RPMI7951 (cell line): ENCODE measurements at regions not wholly inside any gene's neighbourhood (a gene's known extent, or its start where the extent isn't known, plus 50 kb on each side); places are given as distances from the start of the nearest gene placed in this dataset.
"Not testable (repeated sequence)": the region's sequence is repeated elsewhere in the genome, so short reads cannot be mapped to it uniquely, and the experiment has no call there.

Experiments used
- DNase-seq: peaks from one replicate; pipeline ENCODE4 v3.0.0-alpha.2; 2012; ENCODE audit warnings: low read depth

GRCh38 chr10:125455431-125455830 lies 227.5 kb downstream of the TEX36 start:
- no peak for DNase-seq

DNA sequence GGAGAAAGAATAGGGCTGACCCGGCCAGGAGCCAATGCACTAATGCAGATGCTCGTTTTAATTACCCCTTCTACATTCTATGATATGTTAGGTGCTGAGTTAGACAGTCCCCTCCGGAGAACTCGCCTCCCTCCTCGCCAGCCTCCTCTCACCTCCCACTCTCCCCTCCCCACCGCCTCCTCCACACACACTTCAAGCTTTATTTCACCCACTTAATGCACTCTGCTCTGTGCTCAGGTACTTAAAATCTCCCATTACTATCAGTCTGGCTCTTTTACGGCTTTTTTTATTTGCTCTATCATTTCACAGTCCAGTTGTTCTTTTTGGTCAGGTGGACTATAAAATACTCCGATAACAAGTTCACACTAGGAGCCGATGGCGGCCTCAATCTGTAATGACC lies 231.6 kb downstream of the TEX36 start:
- no peak for DNase-seq

GRCh38 chr10:125450218-125450617 lies 232.7 kb downstream of the TEX36 start:
- DNase-seq: no peak

GRCh38 chr10:125449571-125449970 lies 233.4 kb downstream of the TEX36 start:
- no peak for DNase-seq

- no peak for DNase-seq
These were observed 234.4 kb downstream of the TEX36 start for GRCh38 chr10:125448596-125448995.

DNA sequence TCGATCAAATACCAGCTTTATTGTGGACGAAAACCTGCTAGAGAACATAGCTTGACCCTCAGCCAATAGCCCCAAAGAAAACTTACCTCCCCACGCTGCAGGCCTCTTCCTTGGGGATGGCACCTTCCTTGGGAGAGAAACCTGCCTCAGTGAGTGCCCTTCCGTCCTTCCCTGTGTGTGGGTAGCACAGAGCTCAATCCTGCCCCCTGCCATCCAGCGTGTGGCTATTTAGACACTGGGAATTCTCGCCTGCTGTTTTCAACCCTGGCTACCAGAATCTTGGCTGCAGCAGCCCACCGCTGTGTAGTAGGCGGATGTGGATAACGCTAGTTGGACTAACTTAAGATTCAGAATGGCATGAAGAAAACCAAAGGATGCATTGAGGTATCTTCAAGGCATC lies 238.2 kb downstream of the TEX36 start:
- DNase-seq: no peak

DNA sequence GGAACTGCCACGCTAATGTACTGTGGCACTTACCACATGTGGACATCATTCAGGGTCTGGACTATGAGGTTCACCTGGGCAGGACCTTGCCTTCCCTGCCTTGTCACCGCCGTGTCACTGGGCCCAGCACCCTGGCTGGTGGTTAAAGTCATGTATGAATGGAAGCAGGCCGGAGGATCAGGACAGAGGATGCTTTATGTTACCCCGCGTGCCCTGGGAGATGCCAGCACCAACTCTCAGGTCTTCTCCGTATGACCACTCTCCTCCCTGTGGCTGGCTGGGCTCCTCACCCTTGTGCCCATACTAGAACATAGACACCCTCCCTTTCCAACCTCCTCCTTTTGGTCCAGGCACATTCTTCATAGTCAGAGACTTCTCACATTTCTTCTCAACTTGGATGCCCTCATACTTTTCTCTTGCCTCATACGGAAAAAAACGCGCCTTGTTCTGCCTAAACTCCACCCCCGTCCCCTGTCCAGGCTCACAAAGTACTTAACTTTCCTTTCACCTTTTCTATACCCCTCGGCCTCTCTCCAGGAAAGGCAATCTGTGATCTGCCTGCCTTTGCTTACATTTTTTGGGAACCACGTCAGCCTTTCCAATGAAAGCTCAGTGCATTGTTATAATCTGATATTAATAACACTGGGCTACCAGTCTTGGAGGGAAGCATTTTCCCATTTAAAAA lies 240.0 kb downstream of the TEX36 start:
- DNase-seq: no peak

DNA sequence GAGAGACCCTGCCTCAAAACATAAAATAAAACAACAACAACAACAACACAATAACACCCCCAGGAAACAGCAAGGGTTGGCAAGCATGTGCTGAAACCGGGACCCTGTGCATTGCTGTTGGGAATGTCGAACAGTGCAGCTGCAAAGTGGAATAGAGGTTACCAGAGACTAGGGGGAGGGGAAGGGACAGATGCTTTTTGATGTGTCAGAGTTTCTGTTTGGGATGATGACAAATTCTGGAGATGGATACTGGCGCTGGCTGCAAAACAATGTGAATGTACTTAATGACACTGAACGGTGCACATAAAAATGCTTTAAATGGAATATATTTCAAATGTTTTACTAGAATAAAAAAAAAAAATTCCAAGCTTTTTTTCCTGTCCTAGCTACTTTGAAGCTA lies 241.8 kb downstream of the TEX36 start:
- DNase-seq: peak; percentile 28

DNA sequence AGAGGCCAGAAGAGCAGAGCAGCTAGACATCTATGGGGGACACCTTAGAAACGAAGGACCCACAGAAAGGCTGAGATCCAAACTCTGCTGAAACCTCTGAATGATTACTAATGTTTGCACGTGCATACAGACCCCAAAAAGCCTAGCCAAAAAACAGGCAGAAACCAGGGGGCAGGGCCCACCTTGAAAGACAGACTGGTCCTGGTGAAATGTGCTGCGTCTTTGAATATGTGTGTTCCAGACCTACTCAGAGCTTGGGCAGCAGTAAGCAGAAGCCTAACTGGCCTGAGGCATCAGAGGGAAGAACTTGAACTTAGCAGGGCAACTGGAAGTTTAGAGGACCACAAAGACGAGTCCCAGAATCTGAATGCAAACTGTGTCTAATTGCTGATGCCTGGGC lies 251.8 kb downstream of the TEX36 start:
- no peak for DNase-seq

GRCh38 chr10:125428054-125428453 lies 254.9 kb downstream of the TEX36 start:
- no peak for DNase-seq

DNA sequence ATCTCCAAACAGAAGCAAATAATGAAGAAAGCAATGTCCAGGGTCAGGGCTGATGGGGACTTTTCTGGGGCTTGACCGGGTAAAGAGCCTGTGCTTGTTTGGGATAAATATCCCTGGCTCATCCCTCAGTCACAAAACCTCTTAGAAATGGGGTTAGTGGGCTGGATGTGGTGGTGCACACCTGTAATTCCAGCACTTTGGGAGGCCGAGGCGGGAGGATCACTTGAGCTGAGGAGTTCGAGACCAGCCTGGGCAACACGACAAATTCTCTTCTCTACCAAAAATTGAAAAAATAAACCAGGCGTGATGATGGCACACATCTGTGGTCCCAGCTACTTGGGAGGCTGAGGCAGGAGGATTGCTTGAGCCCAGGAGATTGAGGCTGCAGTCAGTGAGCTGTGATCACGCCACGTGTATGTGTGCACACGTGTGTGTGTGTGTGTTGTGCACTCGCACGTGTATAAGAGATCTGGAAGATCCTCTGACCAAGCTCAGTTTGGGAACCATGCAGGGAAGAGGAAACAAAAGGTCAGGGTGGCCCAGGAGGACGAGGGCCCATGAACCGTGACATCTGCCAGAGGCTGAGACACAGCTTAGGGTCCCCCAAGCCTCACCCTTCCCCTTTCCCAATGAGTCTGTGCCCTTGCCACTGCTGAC lies 258.6 kb downstream of the TEX36 start:
- DNase-seq: no peak

DNA sequence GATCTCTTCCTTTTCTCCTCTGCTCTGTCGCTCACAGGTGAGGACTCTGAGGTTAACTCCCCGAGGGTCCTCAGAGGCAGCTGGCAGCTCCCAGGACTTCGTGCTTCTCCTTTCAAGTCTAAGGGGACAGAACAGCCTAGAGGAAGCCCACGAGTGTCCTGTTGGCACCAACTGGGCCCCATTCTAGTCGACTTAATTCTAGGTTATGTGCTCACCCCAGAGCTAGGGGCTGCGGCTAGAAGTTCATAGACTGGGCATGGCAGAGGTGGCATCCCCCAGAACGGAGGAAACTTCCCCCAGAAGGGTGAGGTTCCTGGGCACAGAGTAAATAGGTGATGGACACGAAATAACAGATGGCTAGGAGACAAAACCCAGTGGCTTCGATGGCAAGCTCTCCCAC lies 259.4 kb downstream of the TEX36 start:
- no peak for DNase-seq

GRCh38 chr10:125419831-125420230 lies 259.5 kb upstream of the CTBP2 start:
- DNase-seq: no peak

DNA sequence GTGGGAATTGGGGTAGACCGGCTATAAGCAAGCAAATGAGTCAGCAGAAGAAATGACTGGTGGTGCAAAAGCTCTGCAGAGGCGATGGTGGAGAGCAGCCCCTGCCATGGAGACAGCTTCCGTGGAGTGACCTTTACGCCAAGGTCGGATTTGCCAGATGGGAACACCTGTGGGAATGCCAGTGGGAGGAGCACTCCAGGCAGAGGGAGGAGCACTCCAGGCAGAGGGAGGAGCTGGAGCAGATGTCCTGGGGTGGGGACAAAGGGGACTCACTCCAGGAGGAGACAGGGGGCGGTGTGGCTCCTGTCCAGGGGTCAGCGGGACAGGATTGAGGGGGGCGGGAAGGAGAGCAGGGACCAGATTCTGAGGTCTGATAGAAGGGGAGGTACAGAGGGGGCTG lies 258.8 kb upstream of the CTBP2 start:
- DNase-seq: no peak

- no peak for DNase-seq
These were observed 257.2 kb upstream of the CTBP2 start for GRCh38 chr10:125417605-125418004.

GRCh38 chr10:125415964-125416363 lies 255.6 kb upstream of the CTBP2 start:
- DNase-seq: no peak

DNA sequence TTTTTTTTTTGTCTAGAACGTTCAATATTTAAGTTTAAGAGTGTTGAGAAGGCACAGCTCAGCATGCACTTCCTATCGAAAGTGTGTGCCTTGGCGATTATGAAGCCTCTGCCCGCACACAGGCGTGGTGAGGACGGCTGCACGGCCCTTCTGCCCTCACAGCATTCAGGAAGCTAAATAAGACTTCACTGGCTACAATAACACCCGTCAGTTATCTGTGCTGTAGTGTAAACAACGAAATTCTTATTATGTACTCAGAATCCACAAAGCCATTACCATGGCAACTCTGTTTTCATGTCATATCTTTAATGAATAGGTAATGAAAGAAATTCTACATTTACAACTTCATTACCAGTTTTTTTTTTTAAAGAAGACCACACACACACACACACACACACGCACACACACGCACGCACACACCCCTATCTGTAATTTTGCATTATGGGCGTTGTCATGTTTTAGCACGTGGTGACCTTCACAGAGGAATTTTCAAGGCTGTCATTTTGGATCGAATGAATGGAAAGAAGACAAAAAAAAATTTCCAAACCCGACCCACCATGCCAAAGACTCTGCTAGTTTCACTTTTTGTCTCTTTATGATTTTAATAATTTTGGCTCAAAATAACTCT lies 254.8 kb upstream of the CTBP2 start:
- DNase-seq: peak; percentile 24

DNA sequence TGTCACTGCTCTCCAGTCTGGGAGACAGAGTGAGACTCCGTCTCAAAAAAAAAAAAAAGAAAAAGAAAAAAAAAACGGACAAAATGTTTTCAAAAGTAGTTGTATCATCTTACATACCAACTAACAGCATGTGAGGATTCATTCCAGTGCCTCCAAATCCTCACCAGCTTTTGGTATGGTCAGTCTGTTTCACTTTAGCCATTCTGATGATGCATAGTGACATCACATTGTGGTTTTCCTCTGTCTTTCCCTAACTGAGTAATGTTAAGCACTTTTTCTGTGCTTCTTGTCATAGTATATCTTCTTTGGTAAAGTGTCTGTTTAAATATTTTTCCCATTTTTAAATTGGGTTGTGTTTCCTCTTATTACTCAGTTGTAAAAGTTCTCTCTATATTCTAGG lies 251.4 kb upstream of the CTBP2 start:
- DNase-seq: peak; percentile 88

DNA sequence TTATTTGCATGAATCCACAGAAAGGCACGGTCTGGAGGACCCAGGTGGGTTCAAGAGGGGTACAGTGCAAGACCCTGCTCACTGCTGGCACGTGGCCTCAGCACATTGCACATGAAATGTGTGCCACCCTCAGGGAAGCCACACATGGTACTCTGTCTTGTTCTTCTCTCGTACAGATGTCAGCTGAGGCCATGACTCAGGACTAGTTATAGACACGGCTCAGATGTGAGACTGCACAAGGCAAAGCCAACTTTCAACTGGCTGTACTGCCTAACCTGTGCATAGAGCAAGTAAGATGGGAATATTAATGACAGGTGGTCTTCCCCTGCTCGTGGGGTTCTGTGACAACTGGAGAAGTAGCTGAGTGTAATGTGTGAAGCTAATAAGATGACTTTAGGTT lies 249.4 kb upstream of the CTBP2 start:
- peak; percentile 14 for DNase-seq

GRCh38 chr10:125407557-125407956 lies 247.2 kb upstream of the CTBP2 start:
- DNase-seq: no peak

DNA sequence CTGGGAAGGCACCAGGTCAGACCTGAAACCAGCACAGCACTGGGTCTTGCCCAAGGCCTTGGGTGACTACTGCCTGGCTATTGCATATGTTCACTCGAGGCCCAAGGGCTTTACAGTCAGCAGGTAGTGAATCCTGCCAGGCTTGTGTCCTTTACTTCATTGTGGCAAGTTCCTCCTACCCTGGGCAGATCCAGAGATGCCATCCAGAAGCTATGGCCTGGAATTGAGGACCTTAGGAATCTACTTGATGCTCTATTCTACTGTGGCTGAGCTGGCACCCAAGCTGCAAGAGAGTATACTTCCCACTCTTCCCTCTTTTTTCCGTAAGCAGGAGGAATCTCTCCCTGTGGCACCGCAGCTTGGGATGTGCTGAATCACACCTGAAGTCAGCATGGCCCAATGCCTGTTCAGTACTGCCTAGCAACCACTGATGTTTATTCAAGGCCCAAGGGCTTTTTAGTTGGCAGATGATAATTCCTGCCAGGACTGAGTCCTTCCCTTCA lies 246.7 kb upstream of the CTBP2 start:
- DNase-seq: peak; percentile 72

GRCh38 chr10:125404902-125405301 lies 244.5 kb upstream of the CTBP2 start:
- DNase-seq: not testable (repeated sequence)

DNA sequence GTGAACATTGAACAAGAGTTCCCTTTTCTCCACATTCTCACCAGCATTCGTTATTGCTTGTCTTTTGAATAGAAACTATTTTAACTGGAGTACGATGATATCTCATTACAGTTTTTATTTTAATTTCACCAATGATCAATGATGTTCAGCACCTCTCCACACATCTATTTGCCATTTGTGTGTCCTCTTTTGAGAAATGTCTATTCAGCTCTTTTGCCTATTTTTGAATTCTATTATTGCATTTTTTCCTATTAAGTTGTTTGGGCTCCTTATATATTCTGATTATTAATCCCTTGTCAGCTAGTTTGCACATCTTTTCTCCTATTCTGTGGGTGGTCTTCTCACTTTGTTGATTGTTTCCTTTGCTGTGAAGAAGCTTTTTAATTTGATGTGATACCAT lies 241.1 kb upstream of the CTBP2 start:
- no peak for DNase-seq
